ENCODE measurements at regions not wholly inside any gene's neighbourhood (a gene's known extent, or its start where the extent isn't known, plus 50 kb on each side); places are given as distances from the start of the nearest gene placed in this dataset.

- TF ChIP-seq CTCF (IDR thresholded peaks at IDR 0.05; ENCODE audit: low read depth, low read length), result no peak
- no peak overlapping the region for H3K4me3 ChIP-seq (ENCODE audit: low read depth, low read length)
Measured at GRCh38 chr6:14721103-14721758, 524.6 kb upstream of the JARID2 start.

- TF ChIP-seq CTCF (IDR thresholded peaks at IDR 0.05; ENCODE audit: low read depth, low read length), result no peak
- no peak overlapping the region for H3K4me3 ChIP-seq (ENCODE audit: low read depth, low read length)
Measured at GRCh38 chr6:14722001-14722562, 523.8 kb upstream of the JARID2 start.

- TF ChIP-seq CTCF (IDR thresholded peaks at IDR 0.05; ENCODE audit: low read depth, low read length), result no peak
- no peak overlapping the region for H3K4me3 ChIP-seq (ENCODE audit: low read depth, low read length)
Measured at GRCh38 chr6:14722704-14723103, 523.2 kb upstream of the JARID2 start.

GRCh38 chr6:14723535-14724086 is 522.3 kb upstream of the JARID2 start:
- no peak overlapping the region for H3K4me3 ChIP-seq (ENCODE audit: low read depth, low read length)
- no peak for TF ChIP-seq CTCF (IDR thresholded peaks at IDR 0.05; ENCODE audit: low read depth, low read length)

- no peak overlapping the region for H3K4me3 ChIP-seq (ENCODE audit: low read depth, low read length)
- TF ChIP-seq CTCF (IDR thresholded peaks at IDR 0.05; ENCODE audit: low read depth, low read length), result no peak
Measured at GRCh38 chr6:14724549-14724948, 521.3 kb upstream of the JARID2 start.

GRCh38 chr6:14726816-14727493 is 518.9 kb upstream of the JARID2 start:
- TF ChIP-seq CTCF (IDR thresholded peaks at IDR 0.05; ENCODE audit: low read depth, low read length), result no peak
- no peak overlapping the region for H3K4me3 ChIP-seq (ENCODE audit: low read depth, low read length)

Measured in WI38 (cell line).